ENCODE measurements at regions not wholly inside any gene's neighbourhood (a gene's known extent, or its start where the extent isn't known, plus 50 kb on each side); places are given as distances from the start of the nearest gene placed in this dataset.

GRCh38 chr17:28267720-28268609 lies 51.0 kb upstream of the TMEM97 start:
- DNase-seq (no peak), ATAC-seq (no peak)
- intact Hi-C loops (cut with DNase I, micrococcal nuclease) = no loop called here
- peaks cover 4% of the 10 kb centered on the region for H3K9me3 ChIP-seq
- TF ChIP-seq, protein P1, sequence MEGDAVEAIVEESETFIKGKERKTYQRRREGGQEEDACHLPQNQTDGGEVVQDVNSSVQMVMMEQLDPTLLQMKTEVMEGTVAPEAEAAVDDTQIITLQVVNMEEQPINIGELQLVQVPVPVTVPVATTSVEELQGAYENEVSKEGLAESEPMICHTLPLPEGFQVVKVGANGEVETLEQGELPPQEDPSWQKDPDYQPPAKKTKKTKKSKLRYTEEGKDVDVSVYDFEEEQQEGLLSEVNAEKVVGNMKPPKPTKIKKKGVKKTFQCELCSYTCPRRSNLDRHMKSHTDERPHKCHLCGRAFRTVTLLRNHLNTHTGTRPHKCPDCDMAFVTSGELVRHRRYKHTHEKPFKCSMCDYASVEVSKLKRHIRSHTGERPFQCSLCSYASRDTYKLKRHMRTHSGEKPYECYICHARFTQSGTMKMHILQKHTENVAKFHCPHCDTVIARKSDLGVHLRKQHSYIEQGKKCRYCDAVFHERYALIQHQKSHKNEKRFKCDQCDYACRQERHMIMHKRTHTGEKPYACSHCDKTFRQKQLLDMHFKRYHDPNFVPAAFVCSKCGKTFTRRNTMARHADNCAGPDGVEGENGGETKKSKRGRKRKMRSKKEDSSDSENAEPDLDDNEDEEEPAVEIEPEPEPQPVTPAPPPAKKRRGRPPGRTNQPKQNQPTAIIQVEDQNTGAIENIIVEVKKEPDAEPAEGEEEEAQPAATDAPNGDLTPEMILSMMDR (IDR thresholded peaks at IDR 0.05) = no peak
- H3K36me3 ChIP-seq (ENCODE audit: low read depth) = no peaks in the 10 kb centered on the region
- H3K4me1 ChIP-seq (ENCODE audit: low read depth) = no peaks in the 10 kb centered on the region
- no peak overlapping the region for H3K4me3 ChIP-seq

DNA sequence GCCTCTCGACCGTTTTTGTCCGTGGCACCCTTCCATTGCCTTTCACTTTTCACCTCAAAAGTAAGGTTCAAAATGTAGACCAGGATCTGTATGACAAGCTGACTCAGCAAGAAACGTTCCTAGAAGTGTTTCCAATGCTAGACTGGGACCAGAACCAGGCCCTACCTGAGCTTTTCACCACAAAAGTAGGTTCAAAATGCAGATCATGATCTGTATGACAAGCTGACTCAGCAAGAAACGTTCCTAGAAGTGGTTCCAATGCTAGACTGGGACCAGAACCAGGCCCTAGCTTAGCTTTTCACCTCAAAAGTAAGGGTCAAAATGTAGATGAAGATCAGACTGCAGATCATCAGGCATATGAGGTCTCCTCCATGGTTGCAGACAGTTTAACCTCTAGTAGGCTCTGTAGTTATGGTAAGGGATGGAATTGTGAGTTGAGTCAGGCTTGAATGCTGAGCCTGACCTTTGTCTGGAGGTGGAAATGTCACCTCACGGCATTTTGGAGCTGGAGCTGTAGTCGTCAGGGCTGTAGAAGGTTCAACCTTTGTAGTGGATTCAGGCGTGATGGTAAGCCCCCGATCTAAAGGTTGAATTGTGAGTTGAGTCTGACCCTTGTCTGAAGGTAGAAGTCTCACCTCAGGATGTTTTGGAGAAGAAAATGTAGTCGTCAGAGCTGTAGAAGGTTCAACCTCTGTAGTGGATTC lies 50.2 kb upstream of the TMEM97 start:
- intact Hi-C loops (cut with DNase I, micrococcal nuclease) = no loop called here
- Histone ChIP-seq H3K4me1 (ENCODE audit: low read depth) (no peaks in the 10 kb centered on the region), H3K4me3 (no peak overlapping the region), H3K36me3 (ENCODE audit: low read depth) (no peaks in the 10 kb centered on the region), H3K9me3 (no peaks in the 10 kb centered on the region)
- DNase-seq (no peak), ATAC-seq (no peak)
- TF ChIP-seq, protein P1 (IDR thresholded peaks at IDR 0.05) = no peak

Data from mucosa of descending colon (tissue), 3 donors.